HG03457 (cell line): ENCODE measurements at regions not wholly inside any gene's neighbourhood (a gene's known extent, or its start where the extent isn't known, plus 50 kb on each side); places are given as distances from the start of the nearest gene placed in this dataset.
"Not testable (repeated sequence)": the region's sequence is repeated elsewhere in the genome, so short reads cannot be mapped to it uniquely, and the experiment has no call there.

Experiments
- ATAC-seq: cut with Tn5 transposase; IDR thresholded peaks from one replicate; pipeline ENCODE4 v1.9.1; 2021; ENCODE audit warnings: moderate number of reproducible peaks; ENCODE audit not compliant: unreplicated experiment

DNA sequence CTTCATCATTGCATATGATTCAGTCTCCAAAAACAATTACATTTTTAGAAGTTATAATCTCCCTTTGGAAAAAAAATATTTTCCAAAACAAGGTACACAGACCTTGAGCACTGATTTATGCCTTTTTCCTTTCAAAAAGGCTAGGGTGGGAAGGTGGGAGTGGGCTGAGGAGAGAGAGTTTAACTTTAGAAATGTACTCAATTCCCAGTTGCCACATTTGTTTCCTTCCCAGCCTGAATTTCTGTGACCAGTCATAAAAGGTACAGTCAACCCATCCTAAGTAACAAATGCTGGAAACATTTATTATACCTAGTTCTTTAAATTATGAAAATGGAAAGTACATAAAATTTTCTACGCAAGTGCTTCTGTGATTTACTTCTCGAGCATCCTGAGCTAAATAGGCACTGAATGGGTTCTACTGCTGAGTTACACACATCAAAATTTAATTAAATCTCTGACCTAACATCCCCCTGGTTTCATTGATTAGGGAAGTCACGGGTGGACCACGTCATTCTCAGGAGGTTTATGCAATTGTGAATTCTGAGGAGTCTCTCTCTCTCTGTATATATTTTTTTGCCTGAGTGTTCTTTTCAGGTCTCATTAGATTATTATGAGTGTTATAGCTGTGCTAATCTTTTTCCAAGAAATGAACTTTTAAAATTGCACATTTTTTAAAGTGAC lies 371.8 kb downstream of the BTG1 start:
- no peak for ATAC-seq

DNA sequence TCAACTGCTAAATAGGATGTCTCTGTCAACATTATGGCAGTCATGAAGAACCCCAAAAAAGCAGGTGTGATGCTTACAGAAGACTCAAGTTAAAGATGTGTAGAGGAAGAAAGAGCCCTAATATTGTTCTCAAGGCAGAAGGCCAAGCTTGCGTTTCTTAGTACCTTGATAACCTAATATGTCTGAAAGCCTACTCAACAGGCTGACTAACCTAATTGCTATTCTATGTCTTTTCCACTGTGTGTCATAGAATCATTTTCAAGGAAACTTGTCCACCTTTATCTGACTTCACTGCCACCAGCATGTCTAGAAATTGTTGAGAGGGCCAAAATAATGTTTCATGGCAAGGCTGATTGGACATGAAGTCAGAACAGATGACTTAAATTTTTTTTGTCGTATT lies 373.2 kb downstream of the BTG1 start:
- no peak for ATAC-seq

GRCh38 chr12:91769736-91770135 lies 375.9 kb downstream of the BTG1 start:
- ATAC-seq: no peak

DNA sequence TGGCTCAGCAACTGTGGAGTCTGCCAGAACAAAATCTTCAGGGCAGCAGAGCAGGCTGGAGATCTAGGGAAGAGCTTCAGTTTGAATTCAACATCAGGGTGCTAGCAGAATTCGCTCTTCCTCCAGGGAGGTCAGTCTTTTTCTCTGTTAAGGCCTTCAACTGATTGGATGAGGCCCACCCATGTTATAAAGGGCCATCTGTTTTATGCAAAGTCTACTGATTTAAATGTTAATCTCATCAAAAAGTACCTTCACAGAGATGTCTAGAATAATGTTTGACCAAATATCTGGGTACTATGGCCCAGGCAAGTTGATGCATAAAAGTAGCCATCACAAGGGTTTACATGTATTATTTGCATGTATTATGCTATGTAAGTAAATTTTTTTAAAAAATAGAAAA lies 378.4 kb downstream of the BTG1 start:
- no peak for ATAC-seq

DNA sequence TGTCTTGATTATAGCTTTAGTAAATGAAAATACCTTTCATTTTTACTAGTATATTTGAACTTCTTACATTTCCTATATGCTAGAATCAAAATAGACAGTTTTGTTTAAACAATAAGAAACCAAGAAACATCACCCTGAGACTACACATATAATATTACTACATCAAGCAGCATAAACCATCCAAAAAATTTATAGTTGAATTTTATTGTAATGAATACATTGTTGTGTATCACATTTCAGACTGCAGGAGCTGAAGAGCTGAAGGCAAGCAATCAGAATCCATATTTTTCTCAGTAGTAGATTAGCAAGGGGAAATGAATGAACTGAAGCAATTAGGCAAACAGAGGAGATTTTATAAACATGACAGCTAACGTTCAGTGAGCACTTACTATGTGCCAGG lies 379.2 kb downstream of the BTG1 start:
- ATAC-seq: no peak

DNA sequence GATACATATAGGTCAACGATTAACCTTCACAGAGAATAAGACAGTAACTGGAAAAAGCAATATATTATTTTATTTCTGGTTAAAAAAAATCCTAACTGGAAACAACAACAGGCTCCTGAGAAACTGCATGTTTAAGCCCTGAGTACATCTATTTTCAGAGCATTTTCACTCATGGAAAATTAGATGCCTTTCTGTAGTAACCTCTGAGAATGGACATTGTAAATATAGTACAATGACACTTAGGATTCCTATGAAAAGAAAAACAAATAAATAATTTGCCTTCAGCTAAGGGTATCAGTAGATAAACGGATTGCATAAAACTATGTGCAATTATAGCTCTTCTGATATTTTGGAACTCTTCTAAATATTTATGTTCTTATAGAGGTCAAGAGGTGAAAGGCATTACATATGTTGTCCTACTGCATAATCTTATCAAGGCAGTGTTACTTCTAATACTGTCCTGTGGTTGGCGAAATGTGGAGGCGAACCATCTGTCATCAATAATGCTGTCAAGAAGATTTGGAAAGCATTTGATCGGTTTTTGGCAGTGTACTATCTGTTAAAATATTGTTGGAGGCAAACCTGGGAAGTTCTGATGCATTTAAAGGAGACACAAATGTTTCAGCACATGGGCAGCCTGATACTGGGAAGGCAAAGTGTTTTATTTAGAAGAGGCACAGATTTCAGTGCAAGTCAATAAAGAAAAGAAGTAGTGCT lies 381.8 kb downstream of the BTG1 start:
- ATAC-seq: no peak

DNA sequence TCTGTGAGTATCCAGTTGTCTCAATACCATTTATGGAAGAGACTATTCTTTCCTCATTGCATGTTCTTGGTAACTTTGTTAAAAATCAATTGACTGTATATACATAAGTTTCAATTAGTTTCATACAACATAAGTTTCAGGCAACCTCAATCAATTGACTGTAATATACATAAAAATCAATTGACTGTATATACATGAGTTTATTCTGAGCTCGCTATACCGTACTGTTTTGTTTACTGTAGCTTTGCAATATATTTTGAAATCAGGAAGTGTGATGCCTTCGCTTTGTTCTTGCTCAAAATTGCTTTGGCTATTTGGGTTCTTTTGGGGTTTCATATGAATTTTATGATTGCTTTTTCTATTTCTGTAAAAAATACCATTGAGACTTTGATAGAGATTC lies 392.0 kb downstream of the BTG1 start:
- no peak for ATAC-seq

GRCh38 chr12:91746976-91747375 lies 398.7 kb downstream of the BTG1 start:
- ATAC-seq: no peak

- ATAC-seq: no peak
Measured at GRCh38 chr12:91744597-91744996, 401.0 kb downstream of the BTG1 start.

DNA sequence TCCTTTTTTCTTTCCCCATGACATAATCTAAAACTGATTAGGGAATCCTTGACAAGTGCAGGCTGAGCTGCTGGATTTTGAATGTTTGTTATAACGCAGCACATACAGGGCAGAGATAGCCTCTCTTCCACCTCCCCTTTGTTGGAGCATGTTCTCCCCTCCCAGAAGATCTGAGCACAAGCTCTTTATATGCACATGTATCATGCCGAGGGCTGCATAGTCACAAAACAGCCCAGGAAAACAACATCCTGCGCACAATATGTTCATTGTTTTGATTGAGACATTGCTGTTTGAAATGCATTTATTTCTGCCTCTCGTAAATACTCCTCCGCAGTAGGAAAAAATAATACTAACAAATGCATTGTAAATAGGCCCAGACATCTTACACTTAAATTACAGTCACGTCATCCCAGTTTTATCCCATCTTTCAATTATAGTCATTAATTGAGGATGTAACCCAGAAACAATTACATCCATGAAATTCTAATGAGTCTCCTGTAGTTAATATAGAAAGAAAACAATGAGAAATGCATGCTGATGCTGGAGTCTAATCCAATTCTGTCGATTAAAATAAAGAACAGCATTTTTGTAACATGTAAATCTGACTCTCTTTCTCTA lies 401.8 kb downstream of the BTG1 start:
- ATAC-seq: no peak

DNA sequence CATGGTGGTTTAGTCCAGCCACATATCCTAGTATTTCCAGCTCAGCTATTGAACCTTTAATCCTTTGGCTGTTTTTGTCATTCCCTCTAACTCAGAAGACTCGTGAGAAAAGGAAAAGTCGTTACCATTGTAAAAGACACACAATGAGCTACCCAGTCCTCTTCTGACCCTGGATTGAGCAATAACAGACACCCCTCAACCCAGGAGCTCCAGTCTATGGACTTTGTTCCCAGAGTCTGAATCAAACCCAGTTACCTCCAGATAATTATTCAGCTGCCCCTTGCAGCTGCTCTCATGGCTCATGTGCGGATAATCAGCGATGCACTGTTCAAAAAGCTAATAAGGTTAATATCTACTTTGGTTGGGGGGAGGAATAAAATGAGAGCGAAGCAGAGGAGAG lies 402.4 kb downstream of the BTG1 start:
- ATAC-seq: no peak

DNA sequence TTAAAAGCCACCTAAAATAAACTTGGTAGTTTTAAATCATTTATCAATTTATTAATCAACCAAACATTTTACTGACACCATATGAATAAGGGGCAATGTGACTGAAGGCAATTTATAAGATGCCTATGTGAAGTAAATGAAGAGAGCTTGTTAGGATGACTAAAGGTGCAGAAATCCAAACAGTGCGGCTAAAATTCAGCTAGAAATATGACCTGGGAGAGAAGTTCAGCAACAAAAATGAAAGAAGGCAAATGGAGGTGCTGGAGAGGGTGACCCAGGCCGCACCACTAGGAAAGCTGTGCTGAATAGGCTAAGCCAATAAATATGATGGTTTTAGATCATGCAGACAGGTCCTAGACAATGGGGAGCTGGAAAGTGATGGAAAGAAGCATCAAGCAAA lies 403.7 kb downstream of the BTG1 start:
- ATAC-seq: no peak

GRCh38 chr12:91733846-91734245 lies 411.8 kb downstream of the BTG1 start:
- ATAC-seq: not testable (repeated sequence)

DNA sequence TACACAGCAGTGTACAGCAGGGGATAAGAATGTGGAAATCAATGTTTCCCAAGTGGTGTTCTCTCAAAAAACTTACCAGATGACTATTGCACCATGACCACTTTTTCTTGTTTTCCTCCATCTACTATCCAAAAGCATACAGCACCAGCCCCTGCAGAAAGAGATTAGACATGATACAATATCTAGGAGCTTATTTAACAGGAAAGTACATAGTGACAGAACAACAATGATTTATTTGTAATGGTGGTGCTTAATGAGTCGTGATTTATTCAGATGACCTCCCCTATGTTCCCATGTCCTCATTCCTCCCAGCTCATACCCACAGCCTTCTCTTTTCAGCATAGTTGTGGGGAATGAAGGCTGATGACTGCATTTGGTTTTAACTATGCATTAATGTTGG lies 413.6 kb downstream of the BTG1 start:
- ATAC-seq: no peak

DNA sequence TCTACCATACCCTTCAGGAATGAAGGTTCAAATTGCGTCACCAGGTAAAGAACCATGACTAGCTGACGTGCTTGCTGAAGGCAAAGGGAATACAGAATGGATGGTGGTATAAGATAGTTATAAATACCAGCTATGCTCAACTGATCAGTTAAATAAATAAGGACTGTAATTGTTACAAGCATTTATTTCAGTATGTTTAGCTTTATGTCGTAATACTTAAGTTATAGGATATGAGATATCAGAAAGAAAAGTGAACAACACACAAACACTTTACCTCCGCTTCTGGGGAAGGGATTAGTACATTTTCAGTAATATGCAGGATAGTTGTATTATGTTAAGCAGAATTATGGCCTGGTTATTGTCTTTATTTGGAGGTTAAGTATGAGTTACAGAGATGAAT lies 416.1 kb downstream of the BTG1 start:
- ATAC-seq: no peak

DNA sequence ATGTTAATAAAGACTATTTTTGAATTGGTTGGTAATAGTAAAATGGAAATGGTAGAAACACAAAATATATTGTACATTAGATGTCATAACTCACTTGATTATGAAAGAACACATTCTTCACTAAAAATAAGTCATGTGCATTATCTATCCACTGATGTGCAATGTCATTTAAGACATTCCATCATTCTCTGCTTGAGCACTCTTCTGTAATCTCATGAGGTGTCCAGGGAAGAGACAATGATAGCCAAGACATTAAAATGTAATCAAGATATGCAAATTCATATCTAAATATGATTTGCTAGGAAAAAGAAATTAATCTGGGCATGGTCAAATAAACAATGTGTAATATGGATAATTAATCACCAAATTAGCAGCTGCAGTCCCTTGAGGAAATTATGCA lies 422.5 kb downstream of the BTG1 start:
- no peak for ATAC-seq

DNA sequence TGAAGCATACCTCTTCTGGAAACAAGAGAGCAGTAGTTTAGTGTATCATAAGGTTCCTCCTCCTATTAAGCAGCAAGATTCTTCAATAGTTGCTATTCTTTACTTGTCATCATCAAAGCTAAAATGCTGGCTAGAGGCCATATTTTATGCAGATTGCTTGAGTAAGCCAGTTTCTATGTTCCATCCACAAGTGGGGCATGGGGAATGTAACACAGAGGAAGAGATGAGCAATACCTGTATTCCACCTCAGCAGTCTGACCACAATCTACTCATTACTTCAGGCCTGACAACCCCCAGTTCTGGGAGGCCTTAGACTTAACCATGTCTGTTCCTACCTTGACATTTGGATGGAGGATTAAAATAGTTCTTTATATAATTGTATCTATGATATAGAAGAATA lies 423.6 kb downstream of the BTG1 start:
- no peak for ATAC-seq

GRCh38 chr12:91721023-91721422 lies 424.6 kb downstream of the BTG1 start:
- ATAC-seq: no peak

DNA sequence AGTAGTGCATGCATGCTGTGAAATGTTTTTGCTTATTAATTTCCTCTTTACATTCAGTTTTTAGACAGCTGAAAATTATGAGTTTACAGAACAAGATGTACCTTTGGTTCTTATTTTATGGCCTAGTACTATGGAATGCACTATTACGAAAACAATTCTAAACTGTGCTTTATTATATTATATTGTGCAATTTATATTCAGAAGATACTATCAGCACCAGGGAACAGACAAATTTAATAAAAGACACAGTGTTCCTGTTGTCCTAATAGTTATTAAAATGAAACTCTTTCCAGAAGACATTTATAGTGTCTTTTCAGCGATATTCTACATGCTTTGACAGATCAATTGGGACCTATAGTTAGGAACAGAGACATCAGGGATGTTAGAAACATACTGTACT lies 427.3 kb downstream of the BTG1 start:
- no peak for ATAC-seq

DNA sequence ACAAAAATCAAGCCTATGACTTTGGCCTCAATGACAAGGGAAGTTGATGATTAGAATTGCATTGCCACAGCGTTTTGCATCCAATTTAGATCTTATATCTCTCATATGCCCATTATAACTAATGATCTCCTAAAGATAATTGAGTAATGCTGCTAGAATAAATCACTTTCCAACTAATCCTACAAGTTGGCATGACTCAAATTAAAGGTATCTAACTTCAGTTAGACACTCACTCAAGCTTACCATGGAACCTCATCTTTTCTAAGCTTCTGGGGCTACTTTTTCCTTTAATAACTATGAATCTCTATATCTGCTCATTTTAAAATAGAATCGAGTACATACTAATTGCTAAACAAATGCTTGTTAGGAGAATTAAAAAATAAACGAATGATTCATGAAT lies 427.8 kb downstream of the BTG1 start:
- no peak for ATAC-seq

DNA sequence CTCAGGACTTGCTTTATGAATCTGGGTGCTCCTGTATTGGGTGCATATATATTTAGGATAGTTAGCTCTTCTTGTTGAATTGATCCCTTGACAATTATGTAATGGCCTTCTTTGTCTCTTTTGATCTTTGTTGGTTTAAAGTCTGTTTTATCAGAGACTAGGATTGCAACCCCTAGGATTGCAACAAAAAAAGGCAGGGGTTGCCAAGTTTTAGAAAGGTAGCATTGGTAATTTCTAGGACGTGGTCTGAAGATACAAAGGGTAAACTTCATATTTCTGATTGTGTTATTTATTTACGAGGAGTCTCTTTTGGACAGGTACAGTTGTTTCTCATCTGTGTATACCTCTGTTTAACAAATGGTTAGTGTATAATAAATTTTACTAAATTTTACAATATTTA lies 433.7 kb downstream of the BTG1 start:
- not testable (repeated sequence) for ATAC-seq

DNA sequence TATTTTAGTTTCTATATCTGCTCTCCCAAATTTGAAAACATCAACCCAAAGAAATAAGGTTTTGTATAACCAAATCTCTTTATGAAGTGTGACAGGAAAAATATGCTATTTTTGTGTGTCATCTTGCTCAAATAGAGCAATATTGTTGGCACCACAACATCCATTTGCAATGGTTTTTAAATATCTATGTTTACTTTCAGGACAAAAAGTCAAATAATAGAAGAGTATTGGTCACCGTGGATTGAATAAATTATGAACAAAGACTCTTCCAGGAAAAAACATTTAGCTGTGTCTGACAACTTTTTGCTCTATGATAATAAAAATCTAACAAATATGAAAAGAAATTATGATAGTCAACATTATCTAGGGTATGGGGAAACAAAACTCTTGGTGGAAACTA lies 439.2 kb downstream of the BTG1 start:
- ATAC-seq: no peak
